HL-60 (cell line): ENCODE measurements at regions not wholly inside any gene's neighbourhood (a gene's known extent, or its start where the extent isn't known, plus 50 kb on each side); places are given as distances from the start of the nearest gene placed in this dataset.

ENCODE experiments used
- DNase-seq, 2 experiments: peaks; one replicate each; pipeline ENCODE4 v3.0.0-alpha.2; 2010 to 2020; ENCODE audit warnings: low read depth in 1 of 2, low spot score in 1 of 2
- H3K27ac ChIP-seq: fragments of 250-450 bp; sonication (Bioruptor Pico); replicated peaks from 2 replicates; pipeline ENCODE4 v1.5.1; 2020; ENCODE audit warnings: mild to moderate bottlenecking, moderate library complexity
- H3K27me3 ChIP-seq: fragments of 250-450 bp; sonication (Bioruptor Pico); 2 replicates; pipeline ENCODE4 v1.5.1; 2021; ENCODE audit warnings: mild to moderate bottlenecking, moderate library complexity; ENCODE audit not compliant: insufficient read depth, poor library complexity, severe bottlenecking
- H3K4me3 ChIP-seq: replicated peaks from 2 replicates; pipeline ENCODE4 v1.5.1; 2011; ENCODE audit warnings: mild to moderate bottlenecking, control low read depth, low read length; ENCODE audit not compliant: insufficient read depth
- GABPA ChIP-seq: IDR thresholded peaks from 2 replicates; pipeline ENCODE4 v1.6.1; 2012; ENCODE audit warnings: low read depth
- POLR2AphosphoS5 ChIP-seq: IDR thresholded peaks from 2 replicates; pipeline ENCODE4 v1.6.1; 2012; ENCODE audit warnings: low read depth
- SPI1 ChIP-seq: IDR thresholded peaks from 2 replicates; pipeline ENCODE4 v1.6.1; 2012; ENCODE audit warnings: low read depth, mild to moderate bottlenecking, borderline replicate concordance
- TF ChIP-seq, protein P1 (sequence below): IDR thresholded peaks from one replicate; pipeline ENCODE4 v1.5.1; 2011; ENCODE audit warnings: low read length, control low read depth, inconsistent platforms; ENCODE audit not compliant: insufficient read depth
- TF ChIP-seq, protein P2 (sequence below): IDR thresholded peaks from 2 replicates; pipeline ENCODE4 v1.6.1; 2012; ENCODE audit warnings: low read depth; ENCODE audit not compliant: insufficient replicate concordance

DNA sequence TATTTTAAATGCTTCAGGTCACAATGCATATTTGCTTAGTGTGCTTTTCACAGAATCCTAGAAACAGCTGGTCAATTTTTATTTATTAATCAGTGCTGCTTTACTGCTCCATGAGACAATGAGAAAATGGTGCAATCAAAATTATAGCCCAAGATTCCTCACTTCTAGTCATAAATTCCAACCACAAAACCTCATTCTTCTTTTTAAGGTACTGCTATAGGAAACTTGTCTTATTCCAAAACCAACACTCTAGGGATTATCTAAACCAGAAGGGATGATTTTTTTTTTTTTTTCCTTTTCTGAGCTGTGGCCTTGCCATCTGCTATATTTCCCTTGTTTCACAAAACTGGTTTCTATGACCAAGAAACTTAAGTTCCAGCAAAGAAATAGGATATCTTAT, 64.0 kb upstream of the SEMA3A start:
- TF ChIP-seq SPI1 (no peak), POLR2AphosphoS5 (no peak), GABPA (no peak)
- TF ChIP-seq, protein P1, sequence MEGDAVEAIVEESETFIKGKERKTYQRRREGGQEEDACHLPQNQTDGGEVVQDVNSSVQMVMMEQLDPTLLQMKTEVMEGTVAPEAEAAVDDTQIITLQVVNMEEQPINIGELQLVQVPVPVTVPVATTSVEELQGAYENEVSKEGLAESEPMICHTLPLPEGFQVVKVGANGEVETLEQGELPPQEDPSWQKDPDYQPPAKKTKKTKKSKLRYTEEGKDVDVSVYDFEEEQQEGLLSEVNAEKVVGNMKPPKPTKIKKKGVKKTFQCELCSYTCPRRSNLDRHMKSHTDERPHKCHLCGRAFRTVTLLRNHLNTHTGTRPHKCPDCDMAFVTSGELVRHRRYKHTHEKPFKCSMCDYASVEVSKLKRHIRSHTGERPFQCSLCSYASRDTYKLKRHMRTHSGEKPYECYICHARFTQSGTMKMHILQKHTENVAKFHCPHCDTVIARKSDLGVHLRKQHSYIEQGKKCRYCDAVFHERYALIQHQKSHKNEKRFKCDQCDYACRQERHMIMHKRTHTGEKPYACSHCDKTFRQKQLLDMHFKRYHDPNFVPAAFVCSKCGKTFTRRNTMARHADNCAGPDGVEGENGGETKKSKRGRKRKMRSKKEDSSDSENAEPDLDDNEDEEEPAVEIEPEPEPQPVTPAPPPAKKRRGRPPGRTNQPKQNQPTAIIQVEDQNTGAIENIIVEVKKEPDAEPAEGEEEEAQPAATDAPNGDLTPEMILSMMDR = no peak
- TF ChIP-seq, protein P2, sequence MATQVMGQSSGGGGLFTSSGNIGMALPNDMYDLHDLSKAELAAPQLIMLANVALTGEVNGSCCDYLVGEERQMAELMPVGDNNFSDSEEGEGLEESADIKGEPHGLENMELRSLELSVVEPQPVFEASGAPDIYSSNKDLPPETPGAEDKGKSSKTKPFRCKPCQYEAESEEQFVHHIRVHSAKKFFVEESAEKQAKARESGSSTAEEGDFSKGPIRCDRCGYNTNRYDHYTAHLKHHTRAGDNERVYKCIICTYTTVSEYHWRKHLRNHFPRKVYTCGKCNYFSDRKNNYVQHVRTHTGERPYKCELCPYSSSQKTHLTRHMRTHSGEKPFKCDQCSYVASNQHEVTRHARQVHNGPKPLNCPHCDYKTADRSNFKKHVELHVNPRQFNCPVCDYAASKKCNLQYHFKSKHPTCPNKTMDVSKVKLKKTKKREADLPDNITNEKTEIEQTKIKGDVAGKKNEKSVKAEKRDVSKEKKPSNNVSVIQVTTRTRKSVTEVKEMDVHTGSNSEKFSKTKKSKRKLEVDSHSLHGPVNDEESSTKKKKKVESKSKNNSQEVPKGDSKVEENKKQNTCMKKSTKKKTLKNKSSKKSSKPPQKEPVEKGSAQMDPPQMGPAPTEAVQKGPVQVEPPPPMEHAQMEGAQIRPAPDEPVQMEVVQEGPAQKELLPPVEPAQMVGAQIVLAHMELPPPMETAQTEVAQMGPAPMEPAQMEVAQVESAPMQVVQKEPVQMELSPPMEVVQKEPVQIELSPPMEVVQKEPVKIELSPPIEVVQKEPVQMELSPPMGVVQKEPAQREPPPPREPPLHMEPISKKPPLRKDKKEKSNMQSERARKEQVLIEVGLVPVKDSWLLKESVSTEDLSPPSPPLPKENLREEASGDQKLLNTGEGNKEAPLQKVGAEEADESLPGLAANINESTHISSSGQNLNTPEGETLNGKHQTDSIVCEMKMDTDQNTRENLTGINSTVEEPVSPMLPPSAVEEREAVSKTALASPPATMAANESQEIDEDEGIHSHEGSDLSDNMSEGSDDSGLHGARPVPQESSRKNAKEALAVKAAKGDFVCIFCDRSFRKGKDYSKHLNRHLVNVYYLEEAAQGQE = no peak
- no peak for DNase-seq
- Histone ChIP-seq H3K4me3 (no peak overlapping the region), H3K27me3 (no peaks in the 10 kb centered on the region), H3K27ac (no peak overlapping the region)

DNA sequence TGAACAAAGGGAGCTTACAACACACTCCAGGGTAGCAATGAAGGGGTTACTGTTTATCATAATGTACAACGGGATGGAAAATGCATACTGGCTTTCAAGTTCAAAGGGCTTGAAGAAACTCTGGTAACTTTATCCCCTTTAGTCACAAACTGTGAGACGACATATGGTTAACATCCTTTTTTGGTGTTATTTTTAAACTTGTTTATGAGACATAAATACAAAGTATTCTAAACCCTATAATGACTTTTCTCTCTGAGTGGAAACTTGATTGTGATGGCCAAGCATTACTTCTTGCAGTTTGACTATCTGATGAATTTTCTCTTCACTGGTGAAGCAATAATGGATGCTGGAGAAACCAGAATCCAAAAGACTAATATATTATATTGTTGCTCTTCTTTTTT, 62.0 kb upstream of the SEMA3A start:
- TF ChIP-seq, protein P1 = no peak
- TF ChIP-seq, protein P2 = no peak
- TF ChIP-seq GABPA (no peak), POLR2AphosphoS5 (no peak), SPI1 (no peak)
- no peaks in the 10 kb centered on the region for H3K27me3 ChIP-seq
- H3K27ac ChIP-seq = no peak overlapping the region
- no peak for DNase-seq
- no peak overlapping the region for H3K4me3 ChIP-seq

DNA sequence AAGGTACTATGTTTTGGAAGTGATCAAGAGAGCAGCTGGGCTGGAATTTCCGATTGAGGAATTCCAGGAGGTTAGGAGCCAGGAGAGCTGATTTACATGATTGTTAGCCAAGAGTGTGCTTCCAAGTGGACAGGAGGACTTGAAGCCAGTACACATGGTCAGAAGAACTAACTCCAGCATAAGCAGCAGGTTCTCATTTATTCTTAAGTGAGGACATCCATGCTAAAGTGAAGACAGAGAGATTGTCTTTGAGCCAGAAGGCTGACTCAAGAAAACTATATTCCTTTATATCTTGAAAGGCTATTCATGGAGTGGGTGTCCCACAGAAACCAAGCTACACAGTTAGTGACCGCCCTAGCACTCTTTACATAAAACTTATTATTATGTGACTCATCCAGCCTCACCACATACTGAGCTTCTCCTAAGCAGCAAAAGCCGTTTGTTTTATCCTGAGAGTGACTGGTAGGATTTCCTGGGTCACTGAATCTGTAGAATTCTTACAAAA, 56.7 kb upstream of the SEMA3A start:
- H3K27ac ChIP-seq = no peak overlapping the region
- H3K27me3 ChIP-seq = no peaks in the 10 kb centered on the region
- TF ChIP-seq, protein P1 = no peak
- no peak for TF ChIP-seq POLR2AphosphoS5
- TF ChIP-seq GABPA = no peak
- TF ChIP-seq, protein P2 = no peak
- TF ChIP-seq SPI1 = no peak
- H3K4me3 ChIP-seq = no peak overlapping the region
- DNase-seq = no peak
